H9 (cell line): ENCODE measurements at regions not wholly inside any gene's neighbourhood (a gene's known extent, or its start where the extent isn't known, plus 50 kb on each side); places are given as distances from the start of the nearest gene placed in this dataset.

Source experiments
- DNase-seq: peaks from one replicate; pipeline ENCODE4 v3.0.0-alpha.2; 2017
- H2AFZ ChIP-seq: one replicate; pipeline ENCODE4 v1.6.1; 2013; ENCODE audit warnings: mild to moderate bottlenecking, low read length, control low read depth, moderate library complexity
- H2AK5ac ChIP-seq: 2 replicates; pipeline ENCODE4 v1.6.1; 2013; ENCODE audit warnings: low read length, control low read depth, mixed read lengths; ENCODE audit not compliant: insufficient read length
- H2BK120ac ChIP-seq: one replicate; pipeline ENCODE4 v1.6.1; 2013; ENCODE audit warnings: low read depth, mild to moderate bottlenecking, low read length, control low read depth, inconsistent platforms; ENCODE audit not compliant: poor library complexity, severe bottlenecking
- H2BK12ac ChIP-seq: 2 replicates; pipeline ENCODE4 v1.6.1; 2013; ENCODE audit warnings: low read length, control low read depth, mixed read lengths, low read depth; ENCODE audit not compliant: insufficient read length
- H2BK15ac ChIP-seq: 2 replicates; pipeline ENCODE4 v1.6.1; 2013; ENCODE audit warnings: low read depth, low read length, control low read depth
- H2BK20ac ChIP-seq: one replicate; pipeline ENCODE4 v1.6.1; 2013; ENCODE audit warnings: low read depth, mild to moderate bottlenecking, low read length, control low read depth, inconsistent platforms; ENCODE audit not compliant: poor library complexity, severe bottlenecking
- H2BK5ac ChIP-seq: 2 replicates; pipeline ENCODE4 v1.6.1; 2013; ENCODE audit warnings: low read length, control low read depth, mixed read lengths; ENCODE audit not compliant: insufficient read length
- H3K14ac ChIP-seq: 2 replicates; pipeline ENCODE4 v1.6.1; 2013; ENCODE audit warnings: low read length, control low read depth; ENCODE audit not compliant: insufficient read depth
- H3K18ac ChIP-seq: 2 replicates; pipeline ENCODE4 v1.6.1; 2013; ENCODE audit warnings: low read depth, mild to moderate bottlenecking, mixed read lengths, low read length, control low read depth; ENCODE audit not compliant: insufficient read length
- H3K23ac ChIP-seq: 2 replicates; pipeline ENCODE4 v1.6.1; 2013; ENCODE audit warnings: low read length, control low read depth, mixed read lengths, low read depth; ENCODE audit not compliant: insufficient read length
- H3K23me2 ChIP-seq: 2 replicates; pipeline ENCODE4 v1.6.1; 2013; ENCODE audit warnings: low read depth, mild to moderate bottlenecking, mixed read lengths, low read length, control low read depth; ENCODE audit not compliant: insufficient read length, poor library complexity, severe bottlenecking
- H3K27ac ChIP-seq: 2 replicates; pipeline ENCODE4 v1.5.1; 2013; ENCODE audit warnings: low read length, control low read depth, mixed read lengths, low read depth; ENCODE audit not compliant: insufficient read length
- H3K27me3 ChIP-seq: 2 replicates; pipeline ENCODE4 v1.6.1; 2013; ENCODE audit warnings: low read length, control low read depth, inconsistent platforms; ENCODE audit not compliant: insufficient read depth
- H3K4ac ChIP-seq: 2 replicates; pipeline ENCODE4 v1.6.1; 2013; ENCODE audit warnings: low read depth, mild to moderate bottlenecking, control low read depth, inconsistent platforms, low read length, moderate library complexity
- H3K4me1 ChIP-seq: 2 replicates; pipeline ENCODE4 v1.6.1; 2013; ENCODE audit warnings: low read length, control low read depth, inconsistent platforms; ENCODE audit not compliant: insufficient read depth
- H3K4me2 ChIP-seq: 2 replicates; pipeline ENCODE4 v1.6.1; 2013; ENCODE audit warnings: low read length, control low read depth, mixed read lengths; ENCODE audit not compliant: insufficient read length, insufficient read depth
- H3K56ac ChIP-seq: 2 replicates; pipeline ENCODE4 v1.6.1; 2013; ENCODE audit warnings: low read depth, mild to moderate bottlenecking, mixed read lengths, low read length, control low read depth; ENCODE audit not compliant: insufficient read length
- H3K79me1 ChIP-seq: 2 replicates; pipeline ENCODE4 v1.6.1; 2013; ENCODE audit warnings: low read depth, mild to moderate bottlenecking, moderate library complexity, low read length, control low read depth, inconsistent platforms; ENCODE audit not compliant: insufficient read depth, poor library complexity, severe bottlenecking
- H3K79me2 ChIP-seq: 2 replicates; pipeline ENCODE4 v1.6.1; 2013; ENCODE audit warnings: low read length, control low read depth, inconsistent platforms; ENCODE audit not compliant: insufficient read depth
- H3K9ac ChIP-seq: 2 replicates; pipeline ENCODE4 v1.6.1; 2013; ENCODE audit warnings: low read length, control low read depth, mixed read lengths; ENCODE audit not compliant: insufficient read length; ENCODE audit errors: extremely low read depth
- H3K9me3 ChIP-seq: one replicate; pipeline ENCODE4 v1.6.1; 2013; ENCODE audit warnings: low read depth, low read length, inconsistent platforms; ENCODE audit not compliant: control insufficient read depth
- H3T11ph ChIP-seq: one replicate; pipeline ENCODE4 v1.6.1; 2013; ENCODE audit warnings: mild to moderate bottlenecking, low read length, control low read depth, inconsistent platforms
- H4K20me1 ChIP-seq: one replicate; pipeline ENCODE4 v1.6.1; 2013; ENCODE audit not compliant: control insufficient read depth, insufficient read length, insufficient read depth
- H4K5ac ChIP-seq: 2 replicates; pipeline ENCODE4 v1.6.1; 2013; ENCODE audit warnings: low read depth, mild to moderate bottlenecking, mixed read lengths, low read length, control low read depth; ENCODE audit not compliant: insufficient read length
- H4K8ac ChIP-seq: replicated peaks from 2 replicates; pipeline ENCODE4 v1.6.1; 2013; ENCODE audit warnings: low read length, control low read depth, mixed read lengths, low read depth; ENCODE audit not compliant: insufficient read length
- H4K91ac ChIP-seq: 2 replicates; pipeline ENCODE4 v1.6.1; 2013; ENCODE audit warnings: low read depth, mild to moderate bottlenecking, moderate library complexity, mixed read lengths, low read length, control low read depth; ENCODE audit not compliant: insufficient read length
- H3K27ac Mint-ChIP-seq, 3 experiments: 2 replicates in 2 of 3; 3 replicates in 1 of 3; pipeline ENCODE4 v1.8.0; 2020 to 2021; ENCODE audit warnings: mixed read lengths in 3 of 3, mild to moderate bottlenecking in 1 of 3, moderate library complexity in 1 of 3
- H3K27me3 Mint-ChIP-seq: 2 replicates; pipeline ENCODE4 v1.8.0; 2021; ENCODE audit warnings: low read depth, mild to moderate bottlenecking, moderate library complexity, mixed read lengths
- H3K36me3 Mint-ChIP-seq, 3 experiments: 2 replicates in 2 of 3; 3 replicates in 1 of 3; pipeline ENCODE4 v1.8.0; 2020 to 2021; ENCODE audit warnings: low read depth in 3 of 3, mixed read lengths in 3 of 3; ENCODE audit not compliant: insufficient read depth in 1 of 3
- H3K4me1 Mint-ChIP-seq, 2 experiments: 2 replicates each; pipeline ENCODE4 v1.8.0; 2020; ENCODE audit warnings: mixed read lengths in 2 of 2
- H3K4me3 Mint-ChIP-seq, 2 experiments: 2 replicates in 1 of 2; 3 replicates in 1 of 2; pipeline ENCODE4 v1.8.0; 2020 to 2021; ENCODE audit warnings: mild to moderate bottlenecking in 2 of 2, mixed read lengths in 2 of 2, moderate library complexity in 1 of 2
- H3K9me3 Mint-ChIP-seq, 2 experiments: 2 replicates in 1 of 2; 3 replicates in 1 of 2; pipeline ENCODE4 v1.8.0; 2020; ENCODE audit warnings: mild to moderate bottlenecking in 2 of 2, mixed read lengths in 2 of 2, moderate library complexity in 1 of 2
- TF ChIP-seq, protein P1 (sequence below): fragments of 200-600 bp; sonication (generic); conservative IDR thresholded peaks from 3 replicates; pipeline ENCODE4 v1.8.0; 2021; ENCODE audit warnings: antibody characterized with exemption, mild to moderate bottlenecking

DNA sequence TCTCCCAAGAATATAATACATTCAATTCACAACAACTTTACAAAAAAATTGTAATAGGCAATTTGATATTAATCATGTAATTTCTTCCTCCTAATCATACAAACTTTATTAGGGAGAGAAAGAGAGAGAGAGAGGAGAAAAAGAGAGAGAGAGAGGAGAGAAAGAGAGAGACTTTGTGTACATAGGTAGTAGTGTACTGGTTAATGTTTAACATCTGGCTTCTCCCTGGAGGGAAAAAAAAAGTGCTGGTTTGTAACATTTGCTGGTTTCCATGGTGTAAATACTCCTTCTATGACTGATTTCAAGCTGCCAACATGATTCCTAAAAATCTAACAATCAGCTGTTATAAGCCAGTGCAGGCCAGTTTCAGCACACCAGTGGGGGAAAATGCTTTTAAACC is 98.0 kb upstream of the ARHGEF26 start:
- TF ChIP-seq, protein P1, sequence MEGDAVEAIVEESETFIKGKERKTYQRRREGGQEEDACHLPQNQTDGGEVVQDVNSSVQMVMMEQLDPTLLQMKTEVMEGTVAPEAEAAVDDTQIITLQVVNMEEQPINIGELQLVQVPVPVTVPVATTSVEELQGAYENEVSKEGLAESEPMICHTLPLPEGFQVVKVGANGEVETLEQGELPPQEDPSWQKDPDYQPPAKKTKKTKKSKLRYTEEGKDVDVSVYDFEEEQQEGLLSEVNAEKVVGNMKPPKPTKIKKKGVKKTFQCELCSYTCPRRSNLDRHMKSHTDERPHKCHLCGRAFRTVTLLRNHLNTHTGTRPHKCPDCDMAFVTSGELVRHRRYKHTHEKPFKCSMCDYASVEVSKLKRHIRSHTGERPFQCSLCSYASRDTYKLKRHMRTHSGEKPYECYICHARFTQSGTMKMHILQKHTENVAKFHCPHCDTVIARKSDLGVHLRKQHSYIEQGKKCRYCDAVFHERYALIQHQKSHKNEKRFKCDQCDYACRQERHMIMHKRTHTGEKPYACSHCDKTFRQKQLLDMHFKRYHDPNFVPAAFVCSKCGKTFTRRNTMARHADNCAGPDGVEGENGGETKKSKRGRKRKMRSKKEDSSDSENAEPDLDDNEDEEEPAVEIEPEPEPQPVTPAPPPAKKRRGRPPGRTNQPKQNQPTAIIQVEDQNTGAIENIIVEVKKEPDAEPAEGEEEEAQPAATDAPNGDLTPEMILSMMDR = no peak
- Mint-ChIP-seq H3K4me1 (no peaks in the 10 kb centered on the region), H3K27ac (no peak overlapping the region; a peak in 1 of 7 replicates), H3K36me3 (no peaks in the 10 kb centered on the region), H3K4me3 (no peak overlapping the region), H3K9me3 (no peaks in the 10 kb centered on the region), H3K27me3 (no peaks in the 10 kb centered on the region)
- H4K91ac ChIP-seq = no peak overlapping the region
- no peaks in the 10 kb centered on the region for H3K27me3 ChIP-seq
- no peak overlapping the region for H3K14ac ChIP-seq
- H2BK120ac ChIP-seq = no peak overlapping the region
- H4K5ac ChIP-seq = no peak overlapping the region
- H2BK5ac ChIP-seq = no peak overlapping the region
- no peak overlapping the region for H2BK20ac ChIP-seq
- no peak overlapping the region for H2AFZ ChIP-seq
- H4K20me1 ChIP-seq = no peaks in the 10 kb centered on the region
- H3K4me2 ChIP-seq = no peak overlapping the region
- H3K9ac ChIP-seq = no peak overlapping the region
- no peaks in the 10 kb centered on the region; the same call in 1 of the 2 replicates for H3K4me1 ChIP-seq
- H2BK12ac ChIP-seq = no peak overlapping the region
- DNase-seq = no peak
- H3K9me3 ChIP-seq = no peaks in the 10 kb centered on the region
- H2AK5ac ChIP-seq = no peak overlapping the region
- no peak overlapping the region for H3K4ac ChIP-seq
- no peaks in the 10 kb centered on the region for H3K79me2 ChIP-seq
- H3K23ac ChIP-seq = no peak overlapping the region
- no peak overlapping the region for H3K27ac ChIP-seq
- H3T11ph ChIP-seq = no peak overlapping the region
- H2BK15ac ChIP-seq = no peak overlapping the region
- no peaks in the 10 kb centered on the region for H3K23me2 ChIP-seq
- H3K18ac ChIP-seq = no peak overlapping the region
- no peak overlapping the region for H4K8ac ChIP-seq
- no peaks in the 10 kb centered on the region for H3K79me1 ChIP-seq
- no peak overlapping the region for H3K56ac ChIP-seq
